22Rv1 (cell line): ENCODE measurements at regions not wholly inside any gene's neighbourhood (a gene's known extent, or its start where the extent isn't known, plus 50 kb on each side); places are given as distances from the start of the nearest gene placed in this dataset.

Experiments
- CTCF ChIP-seq: fragments of 450-650 bp; IDR thresholded peaks from 2 replicates; pipeline ENCODE4 v1.5.1; 2017; ENCODE audit warnings: mild to moderate bottlenecking
- ZFX ChIP-seq: fragments of 450-650 bp; IDR thresholded peaks from 2 replicates; pipeline ENCODE4 v1.6.1; 2017; ENCODE audit warnings: antibody characterized with exemption, borderline replicate concordance

GRCh38 chr5:153347611-153348010 lies 142.9 kb upstream of the GRIA1 start:
- TF ChIP-seq CTCF (no peak), ZFX (no peak)
